H1 (cell line): ENCODE measurements at regions not wholly inside any gene's neighbourhood (a gene's known extent, or its start where the extent isn't known, plus 50 kb on each side); places are given as distances from the start of the nearest gene placed in this dataset.

Experiments
- CTCF ChIA-PET: fragments of 300-600 bp; sonication (Branson Sonifier 250); formaldehyde crosslinking; loops from one replicate; lab custom pipeline; 2021; ENCODE audit not compliant: partially characterized antibody; lab: Charles Lee
- POLR2A ChIA-PET: fragments of 300-600 bp; sonication (Branson Sonifier 250); formaldehyde crosslinking; loops from one replicate; lab custom pipeline; 2021; ENCODE audit warnings: inconsistent platforms; ENCODE audit not compliant: partially characterized antibody; lab: Charles Lee
- DNase-seq, 2 experiments: peaks; one replicate each; pipeline versions ENCODE4 v3.0.0 to v3.0.0-alpha.2; 2010 to 2022; ENCODE audit warnings: low spot score in 2 of 2, low read depth in 1 of 2, mixed read lengths in 1 of 2
- FAIRE-seq: peaks from 2 replicates; lab custom pipeline; 2011; peaks lifted over from hg19 to GRCh38; lab: Jason Lieb, UNC
- H2AFZ ChIP-seq: 2 replicates; pipeline ENCODE4 v1.8.1; 2012; ENCODE audit warnings: low read length, inconsistent platforms
- H2AK5ac ChIP-seq: 2 replicates; pipeline ENCODE4 v1.6.1; 2013; ENCODE audit warnings: low read depth, low read length
- H2BK120ac ChIP-seq: replicated peaks from 2 replicates; pipeline ENCODE3; 2013; ENCODE audit warnings: low read depth, low read length, inconsistent platforms
- H2BK12ac ChIP-seq: 2 replicates; pipeline ENCODE4 v1.6.1; 2013; ENCODE audit warnings: low read depth, low read length
- H2BK15ac ChIP-seq: 2 replicates; pipeline ENCODE4 v1.6.1; 2013; ENCODE audit warnings: low read length
- H2BK20ac ChIP-seq: 2 replicates; pipeline ENCODE4 v1.6.1; 2013; ENCODE audit warnings: low read length
- H2BK5ac ChIP-seq: 2 replicates; pipeline ENCODE4 v1.6.1; 2013; ENCODE audit warnings: low read depth, low read length
- H3K14ac ChIP-seq: 2 replicates; pipeline ENCODE4 v1.6.1; 2013; ENCODE audit warnings: inconsistent platforms; ENCODE audit not compliant: insufficient read length
- H3K18ac ChIP-seq: 2 replicates; pipeline ENCODE4 v1.6.1; 2013; ENCODE audit warnings: low read length; ENCODE audit errors: extremely low read depth
- H3K23ac ChIP-seq: 2 replicates; pipeline ENCODE4 v1.6.1; 2013; ENCODE audit warnings: inconsistent platforms; ENCODE audit not compliant: insufficient read length
- H3K23me2 ChIP-seq: 2 replicates; pipeline ENCODE4 v1.6.1; 2013; ENCODE audit warnings: low read depth, low read length
- H3K27ac ChIP-seq: 2 replicates; pipeline ENCODE4 v1.6.1; 2011; ENCODE audit warnings: low read depth, low read length, inconsistent platforms
- H3K27me3 ChIP-seq, 4 experiments: replicated peaks in 1 of 4; 1 replicate in 1 of 4; 2 replicates in 3 of 4; pipeline versions ENCODE4 v1.6.1 to v1.8.1; 2011 to 2013; ENCODE audit warnings: low read length in 3 of 4, mild to moderate bottlenecking in 3 of 4, inconsistent platforms in 2 of 4, mixed read lengths in 2 of 4, moderate library complexity in 1 of 4; ENCODE audit not compliant: control insufficient read depth in 3 of 4, insufficient read depth in 3 of 4; ENCODE audit errors: extremely low read depth in 1 of 4
- H3K36me3 ChIP-seq, 4 experiments: 2 replicates each; pipeline versions ENCODE4 v1.6.1 to v1.8.1; 2011 to 2013; ENCODE audit warnings: mild to moderate bottlenecking in 4 of 4, low read length in 3 of 4, moderate library complexity in 2 of 4, control low read depth in 1 of 4, inconsistent platforms in 1 of 4; ENCODE audit not compliant: insufficient read depth in 4 of 4, control insufficient read depth in 2 of 4
- H3K4ac ChIP-seq: replicated peaks from 2 replicates; pipeline ENCODE3; 2013; ENCODE audit warnings: low read length, low read depth, mixed read lengths, inconsistent platforms; ENCODE audit not compliant: insufficient read length
- H3K4me1 ChIP-seq, 4 experiments: replicated peaks in 1 of 4; 1 replicate in 1 of 4; 2 replicates in 3 of 4; pipeline versions ENCODE4 v1.6.1 to v1.8.1; 2011 to 2013; ENCODE audit warnings: low read length in 3 of 4, inconsistent platforms in 2 of 4, mixed read lengths in 1 of 4; ENCODE audit not compliant: insufficient read depth in 4 of 4, control insufficient read depth in 3 of 4
- H3K4me2 ChIP-seq, 2 experiments: 2 replicates each; pipeline versions ENCODE4 v1.6.1 to v1.8.1; 2011 to 2013; ENCODE audit warnings: low read depth in 2 of 2, low read length in 2 of 2, control low read depth in 1 of 2, inconsistent platforms in 1 of 2, mild to moderate bottlenecking in 1 of 2; ENCODE audit not compliant: insufficient read depth in 1 of 2
- H3K4me3 ChIP-seq, 4 experiments: fragments of 200-600, 300-600 bp in 1 of 4; sonication (generic), shearing (Covaris generic), sonication (Bioruptor Twin) in 1 of 4; 2 replicates each; pipeline versions ENCODE4 v1.5.1 to v1.8.1; 2011 to 2016; ENCODE audit warnings: low read length in 4 of 4, low read depth in 3 of 4, control low read depth in 2 of 4, inconsistent platforms in 2 of 4, mild to moderate bottlenecking in 2 of 4, mixed read lengths in 1 of 4, moderate library complexity in 1 of 4; ENCODE audit not compliant: insufficient read depth in 2 of 4; ENCODE audit errors: extremely low read depth in 1 of 4
- H3K56ac ChIP-seq: replicated peaks from 2 replicates; pipeline ENCODE3; 2013; ENCODE audit warnings: low read depth, mild to moderate bottlenecking, mixed read lengths, low read length, inconsistent platforms; ENCODE audit not compliant: insufficient read length
- H3K79me1 ChIP-seq: 2 replicates; pipeline ENCODE4 v1.6.1; 2013; ENCODE audit warnings: low read depth, low read length, control low read depth
- H3K79me2 ChIP-seq, 2 experiments: 2 replicates each; pipeline versions ENCODE4 v1.6.1 to v1.8.1; 2012 to 2013; ENCODE audit warnings: low read length in 2 of 2, mild to moderate bottlenecking in 2 of 2, inconsistent platforms in 1 of 2; ENCODE audit not compliant: insufficient read depth in 2 of 2, control insufficient read depth in 1 of 2
- H3K9ac ChIP-seq, 4 experiments: replicated peaks in 1 of 4; 1 replicate in 1 of 4; 2 replicates in 3 of 4; pipeline versions ENCODE4 v1.6.1 to v1.8.1; 2011 to 2013; ENCODE audit warnings: low read depth in 3 of 4, low read length in 3 of 4, control low read depth in 2 of 4, mild to moderate bottlenecking in 2 of 4, moderate library complexity in 2 of 4, inconsistent platforms in 1 of 4; ENCODE audit errors: extremely low read depth in 1 of 4
- H3K9me3 ChIP-seq, 2 experiments: 2 replicates each; pipeline versions ENCODE4 v1.6.1 to v1.8.1; 2012 to 2013; ENCODE audit warnings: mild to moderate bottlenecking in 2 of 2, moderate library complexity in 2 of 2, control low read depth in 1 of 2, inconsistent platforms in 1 of 2, low read depth in 1 of 2, low read length in 1 of 2, mixed read lengths in 1 of 2; ENCODE audit not compliant: insufficient read depth in 2 of 2
- H4K20me1 ChIP-seq, 2 experiments: replicated peaks in 1 of 2; 2 replicates each; pipeline versions ENCODE3 to v1.8.1; 2011 to 2013; ENCODE audit warnings: inconsistent platforms in 2 of 2, low read length in 2 of 2, mild to moderate bottlenecking in 1 of 2; ENCODE audit not compliant: insufficient read depth in 2 of 2, control insufficient read depth in 1 of 2
- H4K5ac ChIP-seq: 2 replicates; pipeline ENCODE4 v1.6.1; 2013; ENCODE audit warnings: low read length, low read depth, mixed read lengths, inconsistent platforms; ENCODE audit not compliant: insufficient read length
- H4K8ac ChIP-seq: 2 replicates; pipeline ENCODE4 v1.8.0; 2013; ENCODE audit warnings: mild to moderate bottlenecking, moderate library complexity, low read length, inconsistent platforms; ENCODE audit not compliant: insufficient read depth; ENCODE audit errors: extremely low read depth
- H4K91ac ChIP-seq: replicated peaks from 2 replicates; pipeline ENCODE3; 2013; ENCODE audit warnings: low read length, mixed read lengths, inconsistent platforms; ENCODE audit not compliant: insufficient read length
- CREB1 ChIP-seq: IDR thresholded peaks from 2 replicates; pipeline ENCODE4 v1.6.1; 2012; ENCODE audit warnings: inconsistent platforms
- CTBP2 ChIP-seq: IDR thresholded peaks from 2 replicates; pipeline ENCODE4 v1.7.0; 2011; ENCODE audit warnings: borderline replicate concordance, mild to moderate bottlenecking, moderate library complexity, mixed read lengths, low read length; ENCODE audit not compliant: insufficient read depth, insufficient read length
- EZH2 ChIP-seq: fragments of 200-600 bp; sonication (generic); IDR thresholded peaks from 2 replicates; pipeline ENCODE4 v1.7.1; 2012; ENCODE audit warnings: low read depth, mild to moderate bottlenecking, moderate library complexity, low read length, inconsistent platforms; ENCODE audit not compliant: severe bottlenecking
- FOSL1 ChIP-seq: IDR thresholded peaks from 2 replicates; pipeline ENCODE4 v1.6.1; 2011; ENCODE audit warnings: mild to moderate bottlenecking, low read depth, low read length, moderate library complexity; ENCODE audit not compliant: insufficient read depth
- GABPA ChIP-seq: IDR thresholded peaks from 2 replicates; pipeline ENCODE4 v1.6.1; 2011; ENCODE audit warnings: mild to moderate bottlenecking, low read length, moderate library complexity, borderline replicate concordance; ENCODE audit not compliant: insufficient read depth
- SIN3A ChIP-seq, 2 experiments: IDR thresholded peaks in 1 of 2; conservative IDR thresholded peaks in 1 of 2; 2 replicates each; pipeline ENCODE4 v1.6.1; 2011 to 2012; ENCODE audit warnings: low read length in 2 of 2, improper control_type of control experiment in 1 of 2, low read depth in 1 of 2, mild to moderate bottlenecking in 1 of 2
- SUZ12 ChIP-seq: fragments of 200-600 bp; sonication (generic); IDR thresholded peaks from 2 replicates; pipeline ENCODE4 v1.6.1; 2012; ENCODE audit warnings: mild to moderate bottlenecking, inconsistent platforms, low read length, moderate library complexity, mixed read lengths
- WGBS, 2 experiments: shearing (Covaris generic) in 1 of 2; methylation state at CpG; one replicate each; pipeline versions ENCODE4 v1.1.6 to v1.1.7; 2013 to 2015; ENCODE audit warnings: low lambda C conversion rate in 2 of 2, mixed read lengths in 2 of 2, inconsistent platforms in 1 of 2, low coverage in 1 of 2, missing lambda C conversion rate in 1 of 2; ENCODE audit not compliant: insufficient replicate concordance in 2 of 2, insufficient coverage in 1 of 2, insufficient read length in 1 of 2; ENCODE audit errors: extremely low coverage in 1 of 2, missing lambda C conversion rate in 1 of 2; 5-methylcytosine and 5-hydroxymethylcytosine counted together

- CTCF ChIA-PET, result interaction anchor here (0.6 to 12.5 kb wide), 49 partner anchors 9 to 393 kb away, joined by 3 to 283 read pairs (median 5); no protein-coding TSS in a partner anchor
These were observed 336.7 kb upstream of the NPVF start for GRCh38 chr7:25565002-25565401.

More at GRCh38 chr7:25565002-25565401, 336.7 kb upstream of the NPVF start:
- no peak overlapping the region for H2BK5ac ChIP-seq
- no peaks in the 10 kb centered on the region for H3K79me2 ChIP-seq
- H4K5ac ChIP-seq, result no peak overlapping the region
- no peaks in the 10 kb centered on the region for H3K9me3 ChIP-seq
- no peaks in the 10 kb centered on the region for H3K36me3 ChIP-seq
- no peak for DNase-seq
- peaks cover 0 to 4% (median 2%) of the 10 kb centered on the region in 4 experiments; a peak in 2 of 7 replicates for H3K4me1 ChIP-seq
- no peak overlapping the region for H2AFZ ChIP-seq
- no peak overlapping the region for H3K4ac ChIP-seq
- H3K56ac ChIP-seq, result no peak overlapping the region
- no peak overlapping the region for H3K4me3 ChIP-seq
- TF ChIP-seq CREB1 (no peak), SIN3A (conservative IDR thresholded peaks at IDR 0.05 in 1 of 2, IDR thresholded peaks at IDR 0.05 in 1 of 2; ENCODE audit: low read depth in 1 of 2, low read length in 2 of 2) (no peak), CTBP2 (no peak), SUZ12 (no peak), EZH2 (no peak), FOSL1 (no peak), GABPA (no peak)
- TF ChIP-seq, all 59 proteins: peak for 0
- H3K23ac ChIP-seq, result no peak overlapping the region
- no peak overlapping the region for H3K18ac ChIP-seq
- FAIRE-seq, result no peak
- no peak overlapping the region for H3K9ac ChIP-seq
- no peak overlapping the region for H4K91ac ChIP-seq
- H3K27me3 ChIP-seq, result no peaks in the 10 kb centered on the region
- no peaks in the 10 kb centered on the region for H3K23me2 ChIP-seq
- no peak overlapping the region for H3K4me2 ChIP-seq
- no peak overlapping the region for H2BK12ac ChIP-seq
- no peak overlapping the region for H3K14ac ChIP-seq
- POLR2A ChIA-PET, result no interaction called here
- H2AK5ac ChIP-seq, result no peak overlapping the region
- no peak overlapping the region for H4K8ac ChIP-seq
- no peak overlapping the region for H2BK120ac ChIP-seq
- WGBS, 2 experiments, result 94% methylated on average over 7 of the region's 7 CpGs; no CpG with 5 or more reads in 1 of the 2 experiments
- H3K79me1 ChIP-seq, result no peaks in the 10 kb centered on the region
- H2BK20ac ChIP-seq, result no peak overlapping the region
- no peak overlapping the region for H2BK15ac ChIP-seq
- H4K20me1 ChIP-seq, result no peaks in the 10 kb centered on the region
- no peak overlapping the region for H3K27ac ChIP-seq
